ENCODE measurements at regions not wholly inside any gene's neighbourhood (a gene's known extent, or its start where the extent isn't known, plus 50 kb on each side); places are given as distances from the start of the nearest gene placed in this dataset.

GRCh38 chr6:163731215-163732013 is 316.9 kb downstream of the QKI start:
- peaks cover 6% of the 10 kb centered on the region for H3K4me1 ChIP-seq (ENCODE audit: control insufficient read depth, insufficient read depth, low read length, poor library complexity, severe bottlenecking)
- H3K4me3 ChIP-seq (ENCODE audit: extremely low read depth, insufficient read depth, low read length, poor library complexity, severe bottlenecking), result no peak overlapping the region
- no peaks in the 10 kb centered on the region for H3K9me3 ChIP-seq (ENCODE audit: control insufficient read depth, low read length)
- H3K27ac ChIP-seq (ENCODE audit: low read depth, low read length, severe bottlenecking), result no peak overlapping the region
- H3K36me3 ChIP-seq (ENCODE audit: control insufficient read depth, insufficient read depth, low read length), result no peaks in the 10 kb centered on the region
- WGBS, 2 experiments (ENCODE audit: insufficient coverage in 2 of 2), result 89 to 95% methylated on average over 5 to 7 of the region's 10 CpGs

GRCh38 chr6:163730246-163731210 is 316.0 kb downstream of the QKI start:
- no peak overlapping the region for H3K27ac ChIP-seq (ENCODE audit: low read depth, low read length, severe bottlenecking)
- H3K4me1 ChIP-seq (ENCODE audit: control insufficient read depth, insufficient read depth, low read length, poor library complexity, severe bottlenecking), result peaks cover 6% of the 10 kb centered on the region
- WGBS, 2 experiments (ENCODE audit: insufficient coverage in 2 of 2), result 79 to 86% methylated on average over 14 to 16 of the region's 21 CpGs
- H3K4me3 ChIP-seq (ENCODE audit: extremely low read depth, insufficient read depth, low read length, poor library complexity, severe bottlenecking), result no peak overlapping the region
- H3K36me3 ChIP-seq (ENCODE audit: control insufficient read depth, insufficient read depth, low read length), result no peaks in the 10 kb centered on the region
- no peaks in the 10 kb centered on the region for H3K9me3 ChIP-seq (ENCODE audit: control insufficient read depth, low read length)

GRCh38 chr6:163729127-163729872 is 314.8 kb downstream of the QKI start:
- Histone ChIP-seq H3K36me3 (ENCODE audit: control insufficient read depth, insufficient read depth, low read length) (no peaks in the 10 kb centered on the region), H3K9me3 (ENCODE audit: control insufficient read depth, low read length) (no peaks in the 10 kb centered on the region), H3K4me1 (ENCODE audit: control insufficient read depth, insufficient read depth, low read length, poor library complexity, severe bottlenecking) (peaks cover 6% of the 10 kb centered on the region), H3K4me3 (ENCODE audit: extremely low read depth, insufficient read depth, low read length, poor library complexity, severe bottlenecking) (no peak overlapping the region), H3K27ac (ENCODE audit: low read depth, low read length, severe bottlenecking) (no peak overlapping the region)
- 92 to 98% methylated on average over 10 to 11 of the region's 16 CpGs for WGBS, 2 experiments (ENCODE audit: insufficient coverage in 2 of 2)

- peaks cover 6% of the 10 kb centered on the region for H3K4me1 ChIP-seq (ENCODE audit: control insufficient read depth, insufficient read depth, low read length, poor library complexity, severe bottlenecking)
These were observed 314.1 kb downstream of the QKI start for GRCh38 chr6:163728442-163729126.

GRCh38 chr6:163726037-163726695 is 311.6 kb downstream of the QKI start:
- H3K36me3 ChIP-seq (ENCODE audit: control insufficient read depth, insufficient read depth, low read length), result no peaks in the 10 kb centered on the region
- H3K4me1 ChIP-seq (ENCODE audit: control insufficient read depth, insufficient read depth, low read length, poor library complexity, severe bottlenecking), result peaks cover 4% of the 10 kb centered on the region

More at GRCh38 chr6:163728442-163729126, 314.1 kb downstream of the QKI start:
- Histone ChIP-seq H3K9me3 (ENCODE audit: control insufficient read depth, low read length) (no peaks in the 10 kb centered on the region), H3K27ac (ENCODE audit: low read depth, low read length, severe bottlenecking) (no peak overlapping the region), H3K4me3 (ENCODE audit: extremely low read depth, insufficient read depth, low read length, poor library complexity, severe bottlenecking) (no peak overlapping the region), H3K36me3 (ENCODE audit: control insufficient read depth, insufficient read depth, low read length) (no peaks in the 10 kb centered on the region)
- 82 to 94% methylated on average over 3 to 8 of the region's 13 CpGs for WGBS, 2 experiments (ENCODE audit: insufficient coverage in 2 of 2)

GRCh38 chr6:163725008-163725941 is 310.8 kb downstream of the QKI start:
- H3K27ac ChIP-seq (ENCODE audit: low read depth, low read length, severe bottlenecking), result no peak overlapping the region
- H3K4me3 ChIP-seq (ENCODE audit: extremely low read depth, insufficient read depth, low read length, poor library complexity, severe bottlenecking), result no peak overlapping the region
- no peaks in the 10 kb centered on the region for H3K36me3 ChIP-seq (ENCODE audit: control insufficient read depth, insufficient read depth, low read length)
- peaks cover 1% of the 10 kb centered on the region for H3K4me1 ChIP-seq (ENCODE audit: control insufficient read depth, insufficient read depth, low read length, poor library complexity, severe bottlenecking)
- 89 to 91% methylated on average over 15 to 16 of the region's 19 CpGs for WGBS, 2 experiments (ENCODE audit: insufficient coverage in 2 of 2)
- no peaks in the 10 kb centered on the region for H3K9me3 ChIP-seq (ENCODE audit: control insufficient read depth, low read length)

More at GRCh38 chr6:163726037-163726695, 311.6 kb downstream of the QKI start:
- Histone ChIP-seq H3K27ac (ENCODE audit: low read depth, low read length, severe bottlenecking) (no peak overlapping the region), H3K4me3 (ENCODE audit: extremely low read depth, insufficient read depth, low read length, poor library complexity, severe bottlenecking) (no peak overlapping the region), H3K9me3 (ENCODE audit: control insufficient read depth, low read length) (no peaks in the 10 kb centered on the region)
- 86 to 90% methylated on average over 12 to 13 of the region's 14 CpGs for WGBS, 2 experiments (ENCODE audit: insufficient coverage in 2 of 2)

- H3K27ac ChIP-seq (ENCODE audit: low read depth, low read length, severe bottlenecking), result no peak overlapping the region
- peaks cover 3% of the 10 kb centered on the region for H3K4me1 ChIP-seq (ENCODE audit: control insufficient read depth, insufficient read depth, low read length, poor library complexity, severe bottlenecking)
- no peaks in the 10 kb centered on the region for H3K9me3 ChIP-seq (ENCODE audit: control insufficient read depth, low read length)
- WGBS, 2 experiments (ENCODE audit: insufficient coverage in 2 of 2), result 87% methylated on average over 3 of the region's 8 CpGs; no CpG with 5 or more reads in 1 of the 2 experiments
- no peaks in the 10 kb centered on the region for H3K36me3 ChIP-seq (ENCODE audit: control insufficient read depth, insufficient read depth, low read length)
- no peak overlapping the region for H3K4me3 ChIP-seq (ENCODE audit: extremely low read depth, insufficient read depth, low read length, poor library complexity, severe bottlenecking)
These were observed 309.7 kb downstream of the QKI start for GRCh38 chr6:163724196-163724595.

GRCh38 chr6:163723759-163724158 is 309.2 kb downstream of the QKI start:
- Histone ChIP-seq H3K27ac (ENCODE audit: low read depth, low read length, severe bottlenecking) (no peak overlapping the region), H3K9me3 (ENCODE audit: control insufficient read depth, low read length) (no peaks in the 10 kb centered on the region), H3K4me3 (ENCODE audit: extremely low read depth, insufficient read depth, low read length, poor library complexity, severe bottlenecking) (no peak overlapping the region), H3K4me1 (ENCODE audit: control insufficient read depth, insufficient read depth, low read length, poor library complexity, severe bottlenecking) (peaks cover 3% of the 10 kb centered on the region), H3K36me3 (ENCODE audit: control insufficient read depth, insufficient read depth, low read length) (no peaks in the 10 kb centered on the region)
- WGBS, 2 experiments (ENCODE audit: insufficient coverage in 2 of 2), result 97% methylated on average over 7 of the region's 8 CpGs

Measured in mesodermal cell (in vitro differentiated cells).